IMR-90 (cell line): ENCODE measurements at regions not wholly inside any gene's neighbourhood (a gene's known extent, or its start where the extent isn't known, plus 50 kb on each side); places are given as distances from the start of the nearest gene placed in this dataset.

Source experiments
- ATAC-seq: fragments of 200-7000 bp; cut with Tn5 transposase; 2 replicates; pipeline ENCODE4 v1.9.1; 2020; ENCODE audit warnings: low read depth, mild to moderate bottlenecking, moderate library complexity
- BruUV-seq: library from RNA; stranded (reverse); fragments of 400-500 nt; replicated peaks from 2 replicates; lab custom pipeline; 2021; lab: Mats Ljungman, UMichigan
- CTCF ChIA-PET: fragments of 300-600 bp; formaldehyde crosslinking; extraction: SDS; loops from one replicate; lab custom pipeline; 2021; ENCODE audit warnings: antibody characterized with exemption; lab: Yijun Ruan, JAX
- POLR2A ChIA-PET: fragments of 300-600 bp; sonication (Branson Sonifier 250); formaldehyde crosslinking; loops from one replicate; lab custom pipeline; 2022; ENCODE audit warnings: antibody characterized with exemption; ENCODE audit not compliant: unreplicated experiment; lab: Charles Lee
- DNase-seq: peaks from one replicate; pipeline ENCODE4 v3.0.0; 2013
- H2AFZ ChIP-seq: replicated peaks from 2 replicates; pipeline ENCODE3; 2013; ENCODE audit warnings: low read length, mild to moderate bottlenecking; ENCODE audit not compliant: poor library complexity
- H2AK5ac ChIP-seq: 2 replicates; pipeline ENCODE4 v1.6.1; 2013; ENCODE audit warnings: low read depth, low read length, inconsistent platforms
- H2AK9ac ChIP-seq: replicated peaks from 2 replicates; pipeline ENCODE3; 2013; ENCODE audit warnings: mild to moderate bottlenecking, low read depth, low read length, moderate library complexity; ENCODE audit not compliant: poor library complexity
- H2BK120ac ChIP-seq: 2 replicates; pipeline ENCODE4 v1.6.1; 2013; ENCODE audit warnings: low read depth, low read length, inconsistent platforms
- H2BK15ac ChIP-seq: 3 replicates; pipeline ENCODE4 v1.6.1; 2013; ENCODE audit warnings: low read depth, low read length, inconsistent platforms
- H2BK20ac ChIP-seq: 2 replicates; pipeline ENCODE4 v1.6.1; 2013; ENCODE audit warnings: low read depth, mild to moderate bottlenecking, inconsistent platforms, low read length, moderate library complexity
- H2BK5ac ChIP-seq: 2 replicates; pipeline ENCODE4 v1.6.1; 2013; ENCODE audit warnings: mild to moderate bottlenecking, low read depth, low read length, inconsistent platforms; ENCODE audit not compliant: poor library complexity, severe bottlenecking
- H3K14ac ChIP-seq: replicated peaks from 2 replicates; pipeline ENCODE4 v1.6.1; 2013; ENCODE audit warnings: low read depth, low read length, inconsistent platforms
- H3K18ac ChIP-seq: 2 replicates; pipeline ENCODE4 v1.6.1; 2013; ENCODE audit warnings: low read depth, low read length, control low read depth
- H3K23ac ChIP-seq: 2 replicates; pipeline ENCODE4 v1.6.1; 2013; ENCODE audit warnings: low read depth, low read length, inconsistent platforms
- H3K27ac ChIP-seq: 2 replicates; pipeline ENCODE4 v1.5.1; 2013; ENCODE audit warnings: mild to moderate bottlenecking, control low read depth, low read length; ENCODE audit not compliant: insufficient read depth
- H3K27me3 ChIP-seq: 2 replicates; pipeline ENCODE4 v1.6.1; 2013; ENCODE audit warnings: low read length; ENCODE audit not compliant: control insufficient read depth, insufficient read depth
- H3K36me3 ChIP-seq: 2 replicates; pipeline ENCODE4 v1.6.1; 2013; ENCODE audit warnings: low read length, mixed read lengths; ENCODE audit not compliant: control insufficient read depth, insufficient read depth
- H3K4ac ChIP-seq: 2 replicates; pipeline ENCODE4 v1.6.1; 2013; ENCODE audit warnings: low read depth, low read length, inconsistent platforms
- H3K4me1 ChIP-seq: 2 replicates; pipeline ENCODE4 v1.6.1; 2013; ENCODE audit warnings: low read length, mixed read lengths; ENCODE audit not compliant: control insufficient read depth, insufficient read depth
- H3K4me2 ChIP-seq: 2 replicates; pipeline ENCODE4 v1.6.1; 2013; ENCODE audit warnings: low read depth, mild to moderate bottlenecking, control low read depth, low read length, moderate library complexity
- H3K4me3 ChIP-seq: 2 replicates; pipeline ENCODE4 v1.5.1; 2013; ENCODE audit warnings: low read depth, mild to moderate bottlenecking, control low read depth, low read length, moderate library complexity; ENCODE audit not compliant: insufficient read depth
- H3K56ac ChIP-seq: 2 replicates; pipeline ENCODE4 v1.6.1; 2013; ENCODE audit warnings: low read length, inconsistent platforms; ENCODE audit not compliant: insufficient read depth; ENCODE audit errors: extremely low read depth
- H3K79me1 ChIP-seq, 2 experiments: 2 replicates each; pipeline ENCODE4 v1.6.1; 2013; ENCODE audit warnings: low read length in 2 of 2, inconsistent platforms in 1 of 2, low read depth in 1 of 2
- H3K9ac ChIP-seq: 2 replicates; pipeline ENCODE4 v1.6.1; 2013; ENCODE audit warnings: low read depth, low read length, control low read depth
- H3K9me1 ChIP-seq: 2 replicates; pipeline ENCODE4 v1.6.1; 2013; ENCODE audit warnings: low read length, inconsistent platforms; ENCODE audit not compliant: insufficient read depth
- H3K9me3 ChIP-seq: 2 replicates; pipeline ENCODE4 v1.6.1; 2013; ENCODE audit warnings: low read length; ENCODE audit not compliant: control insufficient read depth, insufficient read depth
- H4K20me1 ChIP-seq: 2 replicates; pipeline ENCODE4 v1.6.1; 2013; ENCODE audit warnings: low read length, inconsistent platforms; ENCODE audit not compliant: insufficient read depth
- H4K5ac ChIP-seq: 2 replicates; pipeline ENCODE4 v1.6.1; 2013; ENCODE audit warnings: mild to moderate bottlenecking, low read depth, low read length, control low read depth
- H4K8ac ChIP-seq, 2 experiments: 2 replicates each; pipeline ENCODE4 v1.6.1; 2013; ENCODE audit warnings: low read depth in 2 of 2, low read length in 2 of 2, control low read depth in 1 of 2, inconsistent platforms in 1 of 2
- H4K91ac ChIP-seq: 2 replicates; pipeline ENCODE4 v1.6.1; 2013; ENCODE audit warnings: low read depth, low read length, inconsistent platforms; ENCODE audit not compliant: insufficient read depth
- BHLHE40 ChIP-seq: fragments of 150-350 bp; IDR thresholded peaks from 2 replicates; pipeline ENCODE4 v1.6.1; 2016; ENCODE audit warnings: mild to moderate bottlenecking, low read depth, low read length
- CHD1 ChIP-seq: IDR thresholded peaks from 2 replicates; pipeline ENCODE4 v1.6.1; 2012; ENCODE audit warnings: low read depth, low read length, improper control_type of control experiment
- MAZ ChIP-seq: IDR thresholded peaks from 2 replicates; pipeline ENCODE4 v1.6.1; 2012; ENCODE audit warnings: low read depth, mild to moderate bottlenecking, low read length, improper control_type of control experiment, moderate library complexity, borderline replicate concordance
- RAD21 ChIP-seq: IDR thresholded peaks from 2 replicates; pipeline ENCODE4 v1.6.1; 2012; ENCODE audit warnings: low read length, improper control_type of control experiment
- WGBS, 2 experiments: methylation state at CpG; one replicate each; pipeline versions ENCODE4 v1.1.5 to v1.1.7; 2013; ENCODE audit warnings: missing lambda C conversion rate in 2 of 2; ENCODE audit not compliant: insufficient read length in 1 of 2; ENCODE audit errors: extremely low coverage in 2 of 2; 5-methylcytosine and 5-hydroxymethylcytosine counted together
- dilution Hi-C: fragments of 300-500 bp; cut with HindIII; formaldehyde crosslinking; loops from one replicate; pipeline ENCODE4 v1.14.3; 2018; ENCODE audit warnings: low sequenced_read_pairs; ENCODE audit not compliant: unreplicated experiment
- in situ Hi-C: fragments of 300-500 bp; cut with MboI; formaldehyde crosslinking; loops from 3 replicates; pipeline ENCODE4 v1.14.3; 2019; ENCODE audit warnings: low sequenced_read_pairs, inconsistent platforms, mixed read lengths
- intact Hi-C: fragments of 100-400 bp; cut with micrococcal nuclease; formaldehyde crosslinking; loops from 2 replicates; pipeline ENCODE4 v1.10.0; 2022

- no peak overlapping the region for H3K9ac ChIP-seq
- no peaks in the 10 kb centered on the region for H4K20me1 ChIP-seq
- CTCF ChIA-PET, result no interaction called here
- no peak overlapping the region for H2BK120ac ChIP-seq
- H4K8ac ChIP-seq, result no peak overlapping the region
- no TSS peak for BruUV-seq
- H3K9me3 ChIP-seq, result no peaks in the 10 kb centered on the region
- no peak overlapping the region for H3K18ac ChIP-seq
- POLR2A ChIA-PET, result no interaction called here
- H4K5ac ChIP-seq, result no peak overlapping the region
- no peak overlapping the region for H2BK5ac ChIP-seq
- dilution Hi-C loops (no loop called here), intact Hi-C loops (no loop called here), in situ Hi-C loops (no loop called here)
- H3K4me1 ChIP-seq, result no peaks in the 10 kb centered on the region
- no CpG with 5 or more reads among the region's 1 CpG for WGBS, 2 experiments
- ATAC-seq (no peak), DNase-seq (no peak)
- H2BK15ac ChIP-seq, result no peak overlapping the region
- no peak overlapping the region for H3K23ac ChIP-seq
- H2AK9ac ChIP-seq, result no peak overlapping the region
- no peak overlapping the region for H2AFZ ChIP-seq
- no peak overlapping the region for H3K4me2 ChIP-seq
- H3K14ac ChIP-seq, result no peak overlapping the region
- H3K79me1 ChIP-seq, result no peaks in the 10 kb centered on the region
- no peak overlapping the region for H2BK20ac ChIP-seq
- no peaks in the 10 kb centered on the region for H3K36me3 ChIP-seq
- H3K4ac ChIP-seq, result no peak overlapping the region
- H3K4me3 ChIP-seq, result no peak overlapping the region
- no peaks in the 10 kb centered on the region for H3K9me1 ChIP-seq
- no peak overlapping the region for H3K27ac ChIP-seq
- no peak overlapping the region for H2AK5ac ChIP-seq
- peaks cover 27% of the 10 kb centered on the region for H3K27me3 ChIP-seq
- TF ChIP-seq BHLHE40, result no peak
- no peak for TF ChIP-seq CHD1
- TF ChIP-seq MAZ, result no peak
- no peak for TF ChIP-seq RAD21
- H3K56ac ChIP-seq, result no peak overlapping the region
- no peak overlapping the region for H4K91ac ChIP-seq
These were observed 193.7 kb downstream of the MIAT start for GRCh38 chr22:26851125-26851524.
